H9 (cell line): ENCODE measurements at regions not wholly inside any gene's neighbourhood (a gene's known extent, or its start where the extent isn't known, plus 50 kb on each side); places are given as distances from the start of the nearest gene placed in this dataset.

Source experiments
- DNase-seq: peaks from one replicate; pipeline ENCODE4 v3.0.0-alpha.2; 2017
- H2AFZ ChIP-seq: one replicate; pipeline ENCODE4 v1.6.1; 2013; ENCODE audit warnings: mild to moderate bottlenecking, low read length, control low read depth, moderate library complexity
- H2AK5ac ChIP-seq: 2 replicates; pipeline ENCODE4 v1.6.1; 2013; ENCODE audit warnings: low read length, control low read depth, mixed read lengths; ENCODE audit not compliant: insufficient read length
- H2BK120ac ChIP-seq: one replicate; pipeline ENCODE4 v1.6.1; 2013; ENCODE audit warnings: low read depth, mild to moderate bottlenecking, low read length, control low read depth, inconsistent platforms; ENCODE audit not compliant: poor library complexity, severe bottlenecking
- H2BK12ac ChIP-seq: 2 replicates; pipeline ENCODE4 v1.6.1; 2013; ENCODE audit warnings: low read length, control low read depth, mixed read lengths, low read depth; ENCODE audit not compliant: insufficient read length
- H2BK15ac ChIP-seq: 2 replicates; pipeline ENCODE4 v1.6.1; 2013; ENCODE audit warnings: low read depth, low read length, control low read depth
- H2BK20ac ChIP-seq: one replicate; pipeline ENCODE4 v1.6.1; 2013; ENCODE audit warnings: low read depth, mild to moderate bottlenecking, low read length, control low read depth, inconsistent platforms; ENCODE audit not compliant: poor library complexity, severe bottlenecking
- H2BK5ac ChIP-seq: 2 replicates; pipeline ENCODE4 v1.6.1; 2013; ENCODE audit warnings: low read length, control low read depth, mixed read lengths; ENCODE audit not compliant: insufficient read length
- H3K14ac ChIP-seq: 2 replicates; pipeline ENCODE4 v1.6.1; 2013; ENCODE audit warnings: low read length, control low read depth; ENCODE audit not compliant: insufficient read depth
- H3K18ac ChIP-seq: 2 replicates; pipeline ENCODE4 v1.6.1; 2013; ENCODE audit warnings: low read depth, mild to moderate bottlenecking, mixed read lengths, low read length, control low read depth; ENCODE audit not compliant: insufficient read length
- H3K23ac ChIP-seq: 2 replicates; pipeline ENCODE4 v1.6.1; 2013; ENCODE audit warnings: low read length, control low read depth, mixed read lengths, low read depth; ENCODE audit not compliant: insufficient read length
- H3K23me2 ChIP-seq: 2 replicates; pipeline ENCODE4 v1.6.1; 2013; ENCODE audit warnings: low read depth, mild to moderate bottlenecking, mixed read lengths, low read length, control low read depth; ENCODE audit not compliant: insufficient read length, poor library complexity, severe bottlenecking
- H3K27ac ChIP-seq: 2 replicates; pipeline ENCODE4 v1.5.1; 2013; ENCODE audit warnings: low read length, control low read depth, mixed read lengths, low read depth; ENCODE audit not compliant: insufficient read length
- H3K27me3 ChIP-seq: 2 replicates; pipeline ENCODE4 v1.6.1; 2013; ENCODE audit warnings: low read length, control low read depth, inconsistent platforms; ENCODE audit not compliant: insufficient read depth
- H3K4ac ChIP-seq: 2 replicates; pipeline ENCODE4 v1.6.1; 2013; ENCODE audit warnings: low read depth, mild to moderate bottlenecking, control low read depth, inconsistent platforms, low read length, moderate library complexity
- H3K4me1 ChIP-seq: 2 replicates; pipeline ENCODE4 v1.6.1; 2013; ENCODE audit warnings: low read length, control low read depth, inconsistent platforms; ENCODE audit not compliant: insufficient read depth
- H3K4me2 ChIP-seq: 2 replicates; pipeline ENCODE4 v1.6.1; 2013; ENCODE audit warnings: low read length, control low read depth, mixed read lengths; ENCODE audit not compliant: insufficient read length, insufficient read depth
- H3K56ac ChIP-seq: 2 replicates; pipeline ENCODE4 v1.6.1; 2013; ENCODE audit warnings: low read depth, mild to moderate bottlenecking, mixed read lengths, low read length, control low read depth; ENCODE audit not compliant: insufficient read length
- H3K79me1 ChIP-seq: 2 replicates; pipeline ENCODE4 v1.6.1; 2013; ENCODE audit warnings: low read depth, mild to moderate bottlenecking, moderate library complexity, low read length, control low read depth, inconsistent platforms; ENCODE audit not compliant: insufficient read depth, poor library complexity, severe bottlenecking
- H3K79me2 ChIP-seq: 2 replicates; pipeline ENCODE4 v1.6.1; 2013; ENCODE audit warnings: low read length, control low read depth, inconsistent platforms; ENCODE audit not compliant: insufficient read depth
- H3K9ac ChIP-seq: 2 replicates; pipeline ENCODE4 v1.6.1; 2013; ENCODE audit warnings: low read length, control low read depth, mixed read lengths; ENCODE audit not compliant: insufficient read length; ENCODE audit errors: extremely low read depth
- H3K9me3 ChIP-seq: one replicate; pipeline ENCODE4 v1.6.1; 2013; ENCODE audit warnings: low read depth, low read length, inconsistent platforms; ENCODE audit not compliant: control insufficient read depth
- H3T11ph ChIP-seq: one replicate; pipeline ENCODE4 v1.6.1; 2013; ENCODE audit warnings: mild to moderate bottlenecking, low read length, control low read depth, inconsistent platforms
- H4K20me1 ChIP-seq: one replicate; pipeline ENCODE4 v1.6.1; 2013; ENCODE audit not compliant: control insufficient read depth, insufficient read length, insufficient read depth
- H4K5ac ChIP-seq: 2 replicates; pipeline ENCODE4 v1.6.1; 2013; ENCODE audit warnings: low read depth, mild to moderate bottlenecking, mixed read lengths, low read length, control low read depth; ENCODE audit not compliant: insufficient read length
- H4K8ac ChIP-seq: replicated peaks from 2 replicates; pipeline ENCODE4 v1.6.1; 2013; ENCODE audit warnings: low read length, control low read depth, mixed read lengths, low read depth; ENCODE audit not compliant: insufficient read length
- H4K91ac ChIP-seq: 2 replicates; pipeline ENCODE4 v1.6.1; 2013; ENCODE audit warnings: low read depth, mild to moderate bottlenecking, moderate library complexity, mixed read lengths, low read length, control low read depth; ENCODE audit not compliant: insufficient read length
- H3K27ac Mint-ChIP-seq, 3 experiments: 2 replicates in 2 of 3; 3 replicates in 1 of 3; pipeline ENCODE4 v1.8.0; 2020 to 2021; ENCODE audit warnings: mixed read lengths in 3 of 3, mild to moderate bottlenecking in 1 of 3, moderate library complexity in 1 of 3
- H3K27me3 Mint-ChIP-seq: 2 replicates; pipeline ENCODE4 v1.8.0; 2021; ENCODE audit warnings: low read depth, mild to moderate bottlenecking, moderate library complexity, mixed read lengths
- H3K36me3 Mint-ChIP-seq, 3 experiments: 2 replicates in 2 of 3; 3 replicates in 1 of 3; pipeline ENCODE4 v1.8.0; 2020 to 2021; ENCODE audit warnings: low read depth in 3 of 3, mixed read lengths in 3 of 3; ENCODE audit not compliant: insufficient read depth in 1 of 3
- H3K4me1 Mint-ChIP-seq, 2 experiments: 2 replicates each; pipeline ENCODE4 v1.8.0; 2020; ENCODE audit warnings: mixed read lengths in 2 of 2
- H3K4me3 Mint-ChIP-seq, 2 experiments: 2 replicates in 1 of 2; 3 replicates in 1 of 2; pipeline ENCODE4 v1.8.0; 2020 to 2021; ENCODE audit warnings: mild to moderate bottlenecking in 2 of 2, mixed read lengths in 2 of 2, moderate library complexity in 1 of 2
- H3K9me3 Mint-ChIP-seq, 2 experiments: 2 replicates in 1 of 2; 3 replicates in 1 of 2; pipeline ENCODE4 v1.8.0; 2020; ENCODE audit warnings: mild to moderate bottlenecking in 2 of 2, mixed read lengths in 2 of 2, moderate library complexity in 1 of 2
- CTCF ChIP-seq: fragments of 200-600 bp; sonication (generic); conservative IDR thresholded peaks from 3 replicates; pipeline ENCODE4 v1.8.0; 2021; ENCODE audit warnings: antibody characterized with exemption, mild to moderate bottlenecking

- Histone ChIP-seq H2BK120ac (no peak overlapping the region), H3K79me2 (no peaks in the 10 kb centered on the region), H2AK5ac (no peak overlapping the region), H2BK12ac (no peak overlapping the region), H4K20me1 (no peaks in the 10 kb centered on the region), H2BK20ac (no peak overlapping the region), H4K91ac (no peak overlapping the region), H3K27me3 (0 out of 2 replicates have a peak, but pooled peaks cover 2% of the 10 kb centered on the region), H3K27ac (no peak overlapping the region), H3K79me1 (no peaks in the 10 kb centered on the region), H3K9ac (no peak overlapping the region), H4K8ac (no peak overlapping the region), H3K23ac (no peak overlapping the region), H3K56ac (no peak overlapping the region), H3K4me2 (no peak overlapping the region), H3K14ac (no peak overlapping the region), H2BK15ac (no peak overlapping the region), H3K9me3 (no peaks in the 10 kb centered on the region), H3K4me1 (0 out of 2 replicates have a peak, but pooled peaks cover 3% of the 10 kb centered on the region), H3K23me2 (no peaks in the 10 kb centered on the region), H3T11ph (no peak overlapping the region), H3K4ac (no peak overlapping the region), H4K5ac (no peak overlapping the region), H2BK5ac (no peak overlapping the region), H2AFZ (no peak overlapping the region), H3K18ac (no peak overlapping the region)
- Mint-ChIP-seq H3K36me3 (peaks cover 0 to 4% (median 0%) of the 10 kb centered on the region in 3 experiments; a peak in 3 of 7 replicates), H3K4me3 (no peak overlapping the region), H3K27me3 (peaks cover 2% of the 10 kb centered on the region), H3K9me3 (peaks cover 0 to 2% of the 10 kb centered on the region in 2 experiments; a peak in 2 of 5 replicates), H3K27ac (no peak overlapping the region), H3K4me1 (peaks cover 23 to 37% of the 10 kb centered on the region in 2 experiments)
- no peak for TF ChIP-seq CTCF
- no peak for DNase-seq
Observed at GRCh38 chr13:30043631-30043925, 193.2 kb upstream of the UBL3 start.
